Nephron progenitor cell (in vitro differentiated cells): ENCODE measurements at regions not wholly inside any gene's neighbourhood (a gene's known extent, or its start where the extent isn't known, plus 50 kb on each side); places are given as distances from the start of the nearest gene placed in this dataset.

Experiments
- DNase-seq: peaks from one replicate; pipeline ENCODE4 v3.0.0; 2021
- H3K27ac Mint-ChIP-seq: 2 replicates; pipeline ENCODE4 v1.8.0; 2021; ENCODE audit warnings: mild to moderate bottlenecking, moderate library complexity, mixed read lengths
- H3K27me3 Mint-ChIP-seq: 2 replicates; pipeline ENCODE4 v1.8.0; 2021; ENCODE audit warnings: mild to moderate bottlenecking, low read depth, mixed read lengths; ENCODE audit not compliant: poor library complexity
- H3K36me3 Mint-ChIP-seq: 2 replicates; pipeline ENCODE4 v1.8.0; 2021; ENCODE audit warnings: low read depth, mixed read lengths
- H3K4me1 Mint-ChIP-seq: 2 replicates; pipeline ENCODE4 v1.8.0; 2021; ENCODE audit warnings: mixed read lengths
- H3K4me3 Mint-ChIP-seq: 2 replicates; pipeline ENCODE4 v1.8.0; 2021; ENCODE audit warnings: mild to moderate bottlenecking, moderate library complexity, mixed read lengths
- H3K9me3 Mint-ChIP-seq: 2 replicates; pipeline ENCODE4 v1.8.0; 2021; ENCODE audit warnings: mild to moderate bottlenecking, moderate library complexity, mixed read lengths
- TF ChIP-seq, protein P1 (sequence below): fragments of 200-600 bp; sonication (generic); IDR thresholded peaks from 2 replicates; pipeline ENCODE4 v1.5.0; 2021; ENCODE audit warnings: antibody characterized with exemption

DNA sequence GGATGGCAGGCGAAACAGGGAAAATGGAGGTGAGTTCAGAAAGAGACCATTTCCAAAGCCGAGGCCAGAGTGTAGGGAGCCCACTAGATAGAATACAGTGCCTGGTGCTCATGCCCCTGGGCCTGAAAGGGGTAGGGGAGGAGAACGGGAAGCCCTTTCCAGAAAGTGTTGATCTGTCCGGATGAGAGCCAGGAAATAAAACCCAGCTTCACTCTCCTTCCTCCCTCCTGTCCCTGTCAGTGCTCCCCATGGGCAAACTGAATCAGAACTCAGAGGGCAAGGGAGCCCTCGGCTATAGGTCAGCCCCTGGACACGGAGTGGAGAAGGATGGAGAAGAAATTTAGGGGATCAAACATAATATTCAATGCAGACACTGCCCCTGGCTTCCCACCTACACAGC, 57.7 kb upstream of the RPL38 start:
- no peak for DNase-seq
- no peak overlapping the region for H3K4me3 Mint-ChIP-seq

DNA sequence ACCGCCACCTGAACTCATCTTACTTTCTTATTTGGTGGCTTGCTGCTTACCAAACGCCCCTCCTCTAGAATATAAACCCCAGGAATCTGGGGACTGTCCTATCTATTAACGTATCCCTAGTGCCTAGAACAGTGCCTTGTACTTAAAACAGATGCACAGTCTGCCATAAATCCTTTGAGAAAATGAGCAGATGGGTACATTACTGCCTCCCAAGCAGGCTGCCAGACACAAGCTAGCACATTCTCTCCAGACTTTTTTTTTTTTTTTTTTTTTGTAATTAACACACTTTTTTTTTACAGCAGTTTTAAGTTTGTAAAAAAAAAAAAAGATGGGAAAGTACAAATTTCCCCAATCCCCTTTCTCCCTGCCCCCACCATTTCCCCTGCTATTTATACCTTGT, 57.3 kb upstream of the RPL38 start:
- Mint-ChIP-seq H3K9me3 (peaks cover 36% of the 10 kb centered on the region), H3K27me3 (peaks cover 6% of the 10 kb centered on the region), H3K4me1 (peaks cover 52% of the 10 kb centered on the region), H3K4me3 (no peak overlapping the region), H3K27ac (no peak overlapping the region), H3K36me3 (peaks cover 4% of the 10 kb centered on the region)
- no peak for DNase-seq
- TF ChIP-seq, protein P1, sequence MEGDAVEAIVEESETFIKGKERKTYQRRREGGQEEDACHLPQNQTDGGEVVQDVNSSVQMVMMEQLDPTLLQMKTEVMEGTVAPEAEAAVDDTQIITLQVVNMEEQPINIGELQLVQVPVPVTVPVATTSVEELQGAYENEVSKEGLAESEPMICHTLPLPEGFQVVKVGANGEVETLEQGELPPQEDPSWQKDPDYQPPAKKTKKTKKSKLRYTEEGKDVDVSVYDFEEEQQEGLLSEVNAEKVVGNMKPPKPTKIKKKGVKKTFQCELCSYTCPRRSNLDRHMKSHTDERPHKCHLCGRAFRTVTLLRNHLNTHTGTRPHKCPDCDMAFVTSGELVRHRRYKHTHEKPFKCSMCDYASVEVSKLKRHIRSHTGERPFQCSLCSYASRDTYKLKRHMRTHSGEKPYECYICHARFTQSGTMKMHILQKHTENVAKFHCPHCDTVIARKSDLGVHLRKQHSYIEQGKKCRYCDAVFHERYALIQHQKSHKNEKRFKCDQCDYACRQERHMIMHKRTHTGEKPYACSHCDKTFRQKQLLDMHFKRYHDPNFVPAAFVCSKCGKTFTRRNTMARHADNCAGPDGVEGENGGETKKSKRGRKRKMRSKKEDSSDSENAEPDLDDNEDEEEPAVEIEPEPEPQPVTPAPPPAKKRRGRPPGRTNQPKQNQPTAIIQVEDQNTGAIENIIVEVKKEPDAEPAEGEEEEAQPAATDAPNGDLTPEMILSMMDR: no peak

More for the DNA sequence above, 57.7 kb upstream of the RPL38 start:
- TF ChIP-seq, protein P1: no peak
- H3K9me3 Mint-ChIP-seq: peaks cover 41% of the 10 kb centered on the region
- H3K27me3 Mint-ChIP-seq: peaks cover 6% of the 10 kb centered on the region
- peak overlapping the region; percentile 62 for H3K27ac Mint-ChIP-seq
- peaks cover 4% of the 10 kb centered on the region for H3K36me3 Mint-ChIP-seq
- H3K4me1 Mint-ChIP-seq: peaks cover 50% of the 10 kb centered on the region

DNA sequence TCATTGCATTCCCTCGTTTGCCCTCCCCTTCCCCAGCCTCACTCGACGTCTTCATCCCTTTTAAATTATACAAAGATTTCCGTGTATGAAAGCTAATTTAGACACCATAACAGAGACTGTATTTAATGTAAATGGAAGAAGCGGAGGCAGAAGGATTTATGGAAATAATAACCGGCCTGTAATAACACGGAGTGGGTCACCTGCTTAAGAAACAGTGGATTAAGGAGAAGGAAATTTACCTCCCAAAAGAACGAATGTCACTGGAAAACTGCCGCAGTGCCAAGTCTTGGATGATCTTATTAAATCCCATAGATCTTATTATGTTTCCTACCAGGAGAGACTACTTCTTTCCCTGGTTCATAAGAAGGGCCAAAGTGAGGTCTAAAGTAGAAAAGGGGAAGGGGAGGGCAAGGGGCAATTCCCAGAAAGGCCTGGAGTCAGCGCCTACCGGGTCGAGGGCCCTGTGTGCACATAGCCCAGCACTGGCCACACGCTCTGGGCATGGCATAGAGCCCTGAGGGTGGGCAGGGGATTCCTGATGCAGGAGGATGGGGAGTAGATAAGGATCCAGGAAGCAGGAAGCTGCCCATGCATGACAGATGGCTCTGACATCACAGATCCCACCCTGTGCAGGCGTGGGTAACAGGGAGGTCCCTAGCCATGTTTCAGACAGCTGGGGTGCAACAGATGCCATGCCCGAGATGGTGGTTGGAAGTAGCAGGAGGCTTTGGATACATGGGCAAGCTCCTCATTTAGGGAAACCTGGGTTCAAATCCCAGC, 56.2 kb upstream of the RPL38 start:
- Mint-ChIP-seq H3K4me1 (peaks cover 59% of the 10 kb centered on the region), H3K4me3 (no peak overlapping the region), H3K9me3 (peaks cover 26% of the 10 kb centered on the region), H3K36me3 (peaks cover 4% of the 10 kb centered on the region), H3K27me3 (peaks cover 6% of the 10 kb centered on the region), H3K27ac (no peak overlapping the region)
- TF ChIP-seq, protein P1: no peak
- DNase-seq: no peak

DNA sequence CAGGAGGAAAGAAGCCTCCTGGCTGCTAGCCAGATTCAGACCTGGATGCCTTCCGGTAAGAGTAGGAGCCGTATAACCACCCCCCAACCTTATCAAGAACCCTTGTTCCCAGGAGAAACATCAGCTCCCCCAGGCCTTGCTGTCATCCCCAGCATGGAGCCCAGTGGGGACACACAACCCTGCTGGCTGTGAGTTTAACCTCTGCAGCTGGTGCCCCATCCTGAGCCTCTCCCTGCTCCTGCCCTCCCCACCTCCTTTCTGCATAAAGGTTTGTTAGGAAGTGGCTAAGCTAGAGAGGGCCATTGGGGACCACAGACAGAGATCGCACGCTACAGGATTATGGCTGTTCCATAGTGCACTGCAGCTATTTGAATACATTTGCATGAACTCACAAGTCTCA, 55.5 kb upstream of the RPL38 start:
- Mint-ChIP-seq H3K4me3 (no peak overlapping the region), H3K27ac (no peak overlapping the region)

DNA sequence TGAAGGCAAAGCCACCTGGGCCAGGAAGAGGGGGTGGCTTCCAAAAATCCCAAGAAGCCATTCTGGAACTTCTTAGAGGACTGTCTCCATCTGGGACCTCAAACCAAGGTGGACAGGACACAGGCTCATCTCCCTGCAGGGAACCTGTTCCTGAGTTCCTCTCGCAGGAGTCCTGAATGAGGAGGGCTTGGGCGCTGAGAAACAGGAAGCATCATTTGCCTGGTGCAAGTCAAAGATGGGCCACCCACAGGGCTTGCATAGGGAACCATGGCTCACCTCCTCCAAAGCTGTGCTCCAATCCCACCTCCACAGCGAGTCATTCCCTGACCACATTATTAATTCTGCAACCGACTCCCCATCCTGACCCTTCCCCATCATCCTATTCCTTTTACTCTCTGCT, 55.0 kb upstream of the RPL38 start:
- no peak overlapping the region for H3K4me3 Mint-ChIP-seq
- peaks cover 2% of the 10 kb centered on the region for H3K36me3 Mint-ChIP-seq
- H3K27ac Mint-ChIP-seq: no peak overlapping the region
- peaks cover 14% of the 10 kb centered on the region for H3K9me3 Mint-ChIP-seq
- H3K4me1 Mint-ChIP-seq: peaks cover 69% of the 10 kb centered on the region
- DNase-seq: no peak
- TF ChIP-seq, protein P1: no peak
- H3K27me3 Mint-ChIP-seq: peaks cover 10% of the 10 kb centered on the region

More for the DNA sequence above, 55.5 kb upstream of the RPL38 start:
- Mint-ChIP-seq H3K27me3 (peaks cover 7% of the 10 kb centered on the region), H3K36me3 (peaks cover 4% of the 10 kb centered on the region), H3K9me3 (peaks cover 18% of the 10 kb centered on the region), H3K4me1 (peaks cover 66% of the 10 kb centered on the region)
- TF ChIP-seq, protein P1: no peak
- no peak for DNase-seq
